ENCODE measurements at regions not wholly inside any gene's neighbourhood (a gene's known extent, or its start where the extent isn't known, plus 50 kb on each side); places are given as distances from the start of the nearest gene placed in this dataset.

DNA sequence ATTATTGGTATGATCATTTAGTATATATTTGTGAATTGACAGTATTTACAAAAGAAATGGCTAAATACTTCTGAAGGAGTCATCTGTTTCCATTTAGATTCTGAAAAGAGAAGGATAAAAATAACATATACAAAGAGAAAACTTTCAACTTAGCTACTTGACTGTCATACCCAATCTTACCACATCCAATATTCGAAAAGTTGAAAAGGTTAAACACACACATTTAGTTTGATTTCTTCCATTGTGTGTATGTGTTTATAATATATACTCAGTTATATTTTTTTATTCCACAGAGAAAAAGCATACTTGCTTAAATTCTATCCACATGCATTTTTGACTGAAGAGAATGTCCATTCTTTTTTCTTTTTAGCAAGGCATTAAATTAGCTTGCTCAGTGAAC lies 470.7 kb downstream of the TFEC start:
- TF ChIP-seq, protein P1, sequence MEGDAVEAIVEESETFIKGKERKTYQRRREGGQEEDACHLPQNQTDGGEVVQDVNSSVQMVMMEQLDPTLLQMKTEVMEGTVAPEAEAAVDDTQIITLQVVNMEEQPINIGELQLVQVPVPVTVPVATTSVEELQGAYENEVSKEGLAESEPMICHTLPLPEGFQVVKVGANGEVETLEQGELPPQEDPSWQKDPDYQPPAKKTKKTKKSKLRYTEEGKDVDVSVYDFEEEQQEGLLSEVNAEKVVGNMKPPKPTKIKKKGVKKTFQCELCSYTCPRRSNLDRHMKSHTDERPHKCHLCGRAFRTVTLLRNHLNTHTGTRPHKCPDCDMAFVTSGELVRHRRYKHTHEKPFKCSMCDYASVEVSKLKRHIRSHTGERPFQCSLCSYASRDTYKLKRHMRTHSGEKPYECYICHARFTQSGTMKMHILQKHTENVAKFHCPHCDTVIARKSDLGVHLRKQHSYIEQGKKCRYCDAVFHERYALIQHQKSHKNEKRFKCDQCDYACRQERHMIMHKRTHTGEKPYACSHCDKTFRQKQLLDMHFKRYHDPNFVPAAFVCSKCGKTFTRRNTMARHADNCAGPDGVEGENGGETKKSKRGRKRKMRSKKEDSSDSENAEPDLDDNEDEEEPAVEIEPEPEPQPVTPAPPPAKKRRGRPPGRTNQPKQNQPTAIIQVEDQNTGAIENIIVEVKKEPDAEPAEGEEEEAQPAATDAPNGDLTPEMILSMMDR (conservative IDR thresholded peaks at IDR 0.05; ENCODE audit: low read depth in 2 of 2), result no peak
- no peak for TF ChIP-seq POLR2AphosphoS5 (IDR thresholded peaks at IDR 0.05; ENCODE audit: low read depth)
